DMS53 treated with DMSO at 0.1 percent for 48 hours (cell line): ENCODE measurements at regions not wholly inside any gene's neighbourhood (a gene's known extent, or its start where the extent isn't known, plus 50 kb on each side); places are given as distances from the start of the nearest gene placed in this dataset.

Experiments
- DNase-seq: peaks from one replicate; lab custom pipeline; 2025; ENCODE audit not compliant: unreplicated experiment; lab: John Stamatoyannopoulos, UW

GRCh38 chr22:27133681-27134314 is 476.4 kb downstream of the MIAT start:
- DNase-seq = no peak

- no peak for DNase-seq
Observed at GRCh38 chr22:27134315-27134701, 476.9 kb downstream of the MIAT start.

GRCh38 chr22:27135031-27135981 is 477.9 kb downstream of the MIAT start:
- DNase-seq = no peak

GRCh38 chr22:27136596-27136995 is 479.2 kb downstream of the MIAT start:
- DNase-seq = no peak

- DNase-seq = no peak
Observed at GRCh38 chr22:27137871-27138337, 480.5 kb downstream of the MIAT start.

GRCh38 chr22:27138471-27138870 is 481.1 kb downstream of the MIAT start:
- no peak for DNase-seq

- DNase-seq = no peak
Observed at GRCh38 chr22:27139935-27140511, 482.6 kb downstream of the MIAT start.

GRCh38 chr22:27142286-27142685 is 484.9 kb downstream of the MIAT start:
- DNase-seq = no peak

GRCh38 chr22:27144321-27144720 is 486.9 kb downstream of the MIAT start:
- no peak for DNase-seq

- no peak for DNase-seq
Observed at GRCh38 chr22:27146866-27147633, 489.7 kb downstream of the MIAT start.

- DNase-seq = no peak
Observed at GRCh38 chr22:27148055-27148454, 490.7 kb downstream of the MIAT start.

- DNase-seq = no peak
Observed at GRCh38 chr22:27148886-27149470, 491.6 kb downstream of the MIAT start.

GRCh38 chr22:27149921-27150543 is 492.6 kb downstream of the MIAT start:
- no peak for DNase-seq

- no peak for DNase-seq
Observed at GRCh38 chr22:27150544-27150941, 493.2 kb downstream of the MIAT start.

- no peak for DNase-seq
Observed at GRCh38 chr22:27151407-27151806, 494.0 kb downstream of the MIAT start.

- DNase-seq = no peak
Observed at GRCh38 chr22:27152033-27152432, 494.6 kb downstream of the MIAT start.

- no peak for DNase-seq
Observed at GRCh38 chr22:27152883-27153282, 495.5 kb downstream of the MIAT start.

GRCh38 chr22:27153386-27153785 is 496.0 kb downstream of the MIAT start:
- no peak for DNase-seq

- no peak for DNase-seq
Observed at GRCh38 chr22:27154717-27155116, 497.3 kb downstream of the MIAT start.

GRCh38 chr22:27156821-27157489 is 499.6 kb downstream of the MIAT start:
- no peak for DNase-seq
